GM23248 (cell line): ENCODE measurements at regions not wholly inside any gene's neighbourhood (a gene's known extent, or its start where the extent isn't known, plus 50 kb on each side); places are given as distances from the start of the nearest gene placed in this dataset.

Experiments used
- DNase-seq: peaks from one replicate; pipeline ENCODE4 v3.0.0-alpha.2; 2015
- H2AFZ ChIP-seq: fragments of 200-600 bp; sonication (generic); 2 replicates; pipeline ENCODE4 v1.6.1; 2016; ENCODE audit warnings: antibody characterized with exemption
- H3F3A ChIP-seq: fragments of 200-600 bp; sonication (generic); 2 replicates; pipeline ENCODE4 v1.6.1; 2016; ENCODE audit warnings: mild to moderate bottlenecking, antibody characterized with exemption, mixed run types; ENCODE audit not compliant: insufficient read depth
- H3K27ac ChIP-seq: fragments of 200-600 bp; sonication (generic); 2 replicates; pipeline ENCODE4 v1.5.1; 2016; ENCODE audit warnings: mild to moderate bottlenecking
- H3K27me3 ChIP-seq: fragments of 200-600 bp; sonication (generic); replicated peaks from 2 replicates; pipeline ENCODE4 v1.6.1; 2016; ENCODE audit warnings: mild to moderate bottlenecking; ENCODE audit not compliant: insufficient read depth
- H3K36me3 ChIP-seq: fragments of 200-600 bp; sonication (generic); 2 replicates; pipeline ENCODE4 v1.6.1; 2016; ENCODE audit warnings: low read depth, mild to moderate bottlenecking
- H3K4me1 ChIP-seq: fragments of 200-600 bp; sonication (generic); 2 replicates; pipeline ENCODE4 v1.6.1; 2016; ENCODE audit warnings: mild to moderate bottlenecking; ENCODE audit not compliant: insufficient read depth
- H3K4me2 ChIP-seq: fragments of 200-600 bp; sonication (generic); one replicate; pipeline ENCODE4 v1.6.1; 2016; ENCODE audit warnings: mild to moderate bottlenecking; ENCODE audit not compliant: unreplicated experiment
- H3K4me3 ChIP-seq: fragments of 200-600 bp; sonication (generic); 2 replicates; pipeline ENCODE4 v1.5.1; 2016; ENCODE audit warnings: mild to moderate bottlenecking
- H3K79me2 ChIP-seq: fragments of 200-600 bp; sonication (generic); 2 replicates; pipeline ENCODE4 v1.6.1; 2016; ENCODE audit warnings: mild to moderate bottlenecking; ENCODE audit not compliant: insufficient read depth
- H3K9ac ChIP-seq: fragments of 200-600 bp; sonication (generic); 2 replicates; pipeline ENCODE4 v1.6.1; 2016; ENCODE audit warnings: mild to moderate bottlenecking
- H3K9me2 ChIP-seq: fragments of 200-600 bp; sonication (generic); 2 replicates; pipeline ENCODE4 v1.6.1; 2016; ENCODE audit warnings: mixed run types, mild to moderate bottlenecking, moderate library complexity; ENCODE audit not compliant: insufficient read depth
- H3K9me3 ChIP-seq: fragments of 200-600 bp; sonication (generic); one replicate; pipeline ENCODE4 v1.6.1; 2017; ENCODE audit warnings: low read depth
- H4K20me1 ChIP-seq: fragments of 200-600 bp; sonication (generic); 2 replicates; pipeline ENCODE4 v1.6.0; 2016; ENCODE audit not compliant: insufficient read depth
- EZH2 ChIP-seq: fragments of 200-600 bp; sonication (generic); IDR thresholded peaks from 2 replicates; pipeline ENCODE4 v1.6.1; 2018; ENCODE audit warnings: antibody characterized with exemption, mild to moderate bottlenecking; ENCODE audit not compliant: insufficient read depth, poor library complexity, severe bottlenecking
- EZH2phosphoT487 ChIP-seq: fragments of 200-600 bp; sonication (generic); IDR thresholded peaks from 2 replicates; pipeline ENCODE4 v1.6.1; 2018; ENCODE audit warnings: antibody characterized with exemption, moderate library complexity, mild to moderate bottlenecking, low read depth; ENCODE audit not compliant: insufficient read depth
- WGBS, 2 experiments: methylation state at CpG; one replicate each; pipeline ENCODE4 v1.1.6; 2015 to 2017; ENCODE audit warnings: low lambda C conversion rate in 2 of 2, low coverage in 1 of 2; ENCODE audit errors: missing lambda C conversion rate in 2 of 2; 5-methylcytosine and 5-hydroxymethylcytosine counted together
- in situ Hi-C: fragments of 300-500 bp; cut with MboI; formaldehyde crosslinking; loops from 2 replicates; pipeline ENCODE4 v1.15.0; 2020

- H3K9me3 ChIP-seq, result no peaks in the 10 kb centered on the region
- 87 to 96% methylated on average over 1 of the region's 1 CpG for WGBS, 2 experiments
These were observed 362.2 kb downstream of the PDGFC start for GRCh38 chr4:156609421-156609820.

GRCh38 chr4:156608651-156609050, 362.9 kb downstream of the PDGFC start:
- no peak overlapping the region for H2AFZ ChIP-seq
- no peaks in the 10 kb centered on the region for H3F3A ChIP-seq
- no peaks in the 10 kb centered on the region for H4K20me1 ChIP-seq
- H3K9me3 ChIP-seq, result no peaks in the 10 kb centered on the region
- no peak overlapping the region for H3K4me3 ChIP-seq
- 63 to 64% methylated on average over 6 of the region's 6 CpGs for WGBS, 2 experiments
- no peak overlapping the region for H3K4me2 ChIP-seq
- in situ Hi-C loops, result no loop called here
- H3K9ac ChIP-seq, result no peak overlapping the region
- H3K79me2 ChIP-seq, result no peaks in the 10 kb centered on the region
- H3K4me1 ChIP-seq, result peaks cover 14% of the 10 kb centered on the region
- no peak for DNase-seq
- no peak overlapping the region for H3K27ac ChIP-seq
- no peak for TF ChIP-seq EZH2
- no peak for TF ChIP-seq EZH2phosphoT487
- no peaks in the 10 kb centered on the region for H3K27me3 ChIP-seq
- no peaks in the 10 kb centered on the region for H3K36me3 ChIP-seq
- H3K9me2 ChIP-seq, result no peaks in the 10 kb centered on the region

More at GRCh38 chr4:156609421-156609820, 362.2 kb downstream of the PDGFC start:
- in situ Hi-C loops, result no loop called here
- H2AFZ ChIP-seq, result no peak overlapping the region
- DNase-seq, result no peak
- H3K9me2 ChIP-seq, result no peaks in the 10 kb centered on the region
- H3K4me1 ChIP-seq, result peaks cover 18% of the 10 kb centered on the region
- H4K20me1 ChIP-seq, result no peaks in the 10 kb centered on the region
- H3K9ac ChIP-seq, result no peak overlapping the region
- H3F3A ChIP-seq, result peaks cover 7% of the 10 kb centered on the region
- H3K27me3 ChIP-seq, result no peaks in the 10 kb centered on the region
- H3K36me3 ChIP-seq, result no peaks in the 10 kb centered on the region
- no peak overlapping the region for H3K4me2 ChIP-seq
- H3K4me3 ChIP-seq, result no peak overlapping the region
- no peak overlapping the region for H3K27ac ChIP-seq
- no peak for TF ChIP-seq EZH2
- no peak for TF ChIP-seq EZH2phosphoT487
- H3K79me2 ChIP-seq, result no peaks in the 10 kb centered on the region

GRCh38 chr4:156607478-156607857, 364.1 kb downstream of the PDGFC start:
- H3K9ac ChIP-seq, result no peak overlapping the region
- H3K9me3 ChIP-seq, result no peaks in the 10 kb centered on the region
- H3K4me2 ChIP-seq, result no peak overlapping the region
- H3F3A ChIP-seq, result no peaks in the 10 kb centered on the region
- H3K27ac ChIP-seq, result no peak overlapping the region
- no peaks in the 10 kb centered on the region for H3K79me2 ChIP-seq
- H3K4me1 ChIP-seq, result peaks cover 9% of the 10 kb centered on the region
- H3K9me2 ChIP-seq, result no peaks in the 10 kb centered on the region
- in situ Hi-C loops, result no loop called here
- WGBS, 2 experiments, result 85 to 94% methylated on average over 1 of the region's 1 CpG
- no peak for DNase-seq
- TF ChIP-seq EZH2 (no peak), EZH2phosphoT487 (no peak)
- H3K36me3 ChIP-seq, result no peaks in the 10 kb centered on the region
- no peaks in the 10 kb centered on the region for H4K20me1 ChIP-seq
- H3K27me3 ChIP-seq, result no peaks in the 10 kb centered on the region
- H3K4me3 ChIP-seq, result no peak overlapping the region
- H2AFZ ChIP-seq, result 0 out of 2 replicates have a peak overlapping the region, but pooled peaks have one; percentile 37

GRCh38 chr4:156606554-156607477, 364.8 kb downstream of the PDGFC start:
- Histone ChIP-seq H3K4me3 (no peak overlapping the region), H3K27me3 (no peaks in the 10 kb centered on the region), H3K79me2 (no peaks in the 10 kb centered on the region), H3K4me1 (peaks cover 9% of the 10 kb centered on the region), H3K9me2 (no peaks in the 10 kb centered on the region), H2AFZ (0 out of 2 replicates have a peak overlapping the region, but pooled peaks have one; percentile 37), H4K20me1 (no peaks in the 10 kb centered on the region), H3K27ac (no peak overlapping the region), H3K4me2 (no peak overlapping the region), H3K9me3 (no peaks in the 10 kb centered on the region), H3K36me3 (no peaks in the 10 kb centered on the region), H3K9ac (no peak overlapping the region), H3F3A (no peaks in the 10 kb centered on the region)
- 76 to 78% methylated on average over 7 of the region's 7 CpGs for WGBS, 2 experiments
- peak; percentile 31 for DNase-seq
- in situ Hi-C loops, result no loop called here
- TF ChIP-seq EZH2phosphoT487 (no peak), EZH2 (no peak)
